ENCODE measurements at regions not wholly inside any gene's neighbourhood (a gene's known extent, or its start where the extent isn't known, plus 50 kb on each side); places are given as distances from the start of the nearest gene placed in this dataset.

DNA sequence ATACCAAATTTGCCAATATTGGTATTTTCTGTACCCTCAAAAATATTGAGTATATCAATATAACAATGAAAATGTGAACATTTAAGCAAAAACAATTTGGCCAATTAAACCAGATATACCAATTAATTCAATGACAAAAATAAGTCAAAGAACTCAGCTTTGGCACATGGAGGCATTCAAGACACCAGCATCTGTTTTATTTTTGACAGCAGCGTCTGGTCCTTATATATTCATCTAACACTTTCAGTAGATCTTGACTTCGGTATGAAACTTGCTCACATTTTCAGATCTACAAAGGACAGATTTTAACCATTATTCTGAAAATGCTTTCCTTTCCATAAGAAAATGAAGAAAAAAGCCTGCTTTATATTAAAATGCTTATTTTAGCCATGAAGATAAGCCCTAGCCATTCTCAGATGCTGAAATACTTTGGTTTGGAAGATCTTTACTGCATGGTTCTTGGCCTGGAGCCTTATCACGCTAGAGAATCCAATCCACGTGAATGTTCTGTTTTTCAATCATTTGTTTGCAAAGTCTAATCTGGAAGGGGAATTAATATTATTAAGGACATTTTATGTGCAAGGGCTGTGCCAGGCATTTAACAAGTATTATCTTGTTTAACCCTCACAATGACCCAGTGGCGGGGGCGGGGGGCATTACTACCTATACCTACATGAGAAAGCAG lies 132.2 kb downstream of the DLEU7 start:
- no peak for DNase-seq (ENCODE audit: low spot score)

GRCh38 chr13:50711996-50712395 lies 131.5 kb downstream of the DLEU7 start:
- no peak for DNase-seq (ENCODE audit: low spot score)

- DNase-seq (ENCODE audit: low spot score), result no peak
Observed at GRCh38 chr13:50712456-50712855, 131.0 kb downstream of the DLEU7 start.

DNA sequence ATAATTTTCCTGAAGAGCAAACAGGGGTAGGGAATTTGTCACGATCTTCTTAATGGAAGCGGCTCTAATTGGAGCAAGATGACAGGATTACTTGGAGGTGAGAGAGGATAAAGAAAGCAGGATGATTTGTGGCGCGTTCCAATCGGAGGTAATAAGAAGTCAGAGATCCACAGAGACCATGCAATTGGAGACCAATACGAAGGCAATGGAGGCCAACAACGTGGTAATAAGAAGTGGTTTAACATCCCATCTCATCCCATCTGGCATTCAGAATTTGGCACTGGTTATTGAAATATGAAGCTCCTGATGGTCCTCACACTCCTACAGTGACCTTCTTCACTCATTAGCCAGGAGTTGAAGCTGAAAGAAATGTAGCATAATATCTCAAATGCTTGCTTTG lies 130.6 kb downstream of the DLEU7 start:
- DNase-seq (ENCODE audit: low spot score), result no peak

GRCh38 chr13:50713523-50714248 lies 129.8 kb downstream of the DLEU7 start:
- DNase-seq (ENCODE audit: low spot score), result no peak

DNA sequence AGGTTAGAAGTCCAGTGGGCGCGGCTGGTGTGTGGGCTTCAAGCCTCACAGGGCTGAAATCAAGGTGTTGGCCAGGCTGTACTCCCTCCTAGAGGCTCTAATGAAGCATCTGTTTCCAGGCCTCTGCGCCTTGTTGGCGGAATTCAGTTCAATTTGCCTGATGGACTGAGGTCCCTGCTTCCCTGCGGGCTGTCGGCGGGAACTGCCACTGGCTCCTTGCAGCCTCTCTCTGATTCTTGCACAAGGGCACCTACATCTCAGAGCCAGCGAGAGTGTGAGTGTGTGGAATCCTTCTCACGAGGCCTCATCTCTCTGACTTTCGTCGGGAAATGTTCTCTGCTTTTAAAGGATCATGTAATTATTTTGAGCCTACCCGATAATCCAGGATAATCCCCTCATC lies 128.6 kb downstream of the DLEU7 start:
- no peak for DNase-seq (ENCODE audit: low spot score)

DNA sequence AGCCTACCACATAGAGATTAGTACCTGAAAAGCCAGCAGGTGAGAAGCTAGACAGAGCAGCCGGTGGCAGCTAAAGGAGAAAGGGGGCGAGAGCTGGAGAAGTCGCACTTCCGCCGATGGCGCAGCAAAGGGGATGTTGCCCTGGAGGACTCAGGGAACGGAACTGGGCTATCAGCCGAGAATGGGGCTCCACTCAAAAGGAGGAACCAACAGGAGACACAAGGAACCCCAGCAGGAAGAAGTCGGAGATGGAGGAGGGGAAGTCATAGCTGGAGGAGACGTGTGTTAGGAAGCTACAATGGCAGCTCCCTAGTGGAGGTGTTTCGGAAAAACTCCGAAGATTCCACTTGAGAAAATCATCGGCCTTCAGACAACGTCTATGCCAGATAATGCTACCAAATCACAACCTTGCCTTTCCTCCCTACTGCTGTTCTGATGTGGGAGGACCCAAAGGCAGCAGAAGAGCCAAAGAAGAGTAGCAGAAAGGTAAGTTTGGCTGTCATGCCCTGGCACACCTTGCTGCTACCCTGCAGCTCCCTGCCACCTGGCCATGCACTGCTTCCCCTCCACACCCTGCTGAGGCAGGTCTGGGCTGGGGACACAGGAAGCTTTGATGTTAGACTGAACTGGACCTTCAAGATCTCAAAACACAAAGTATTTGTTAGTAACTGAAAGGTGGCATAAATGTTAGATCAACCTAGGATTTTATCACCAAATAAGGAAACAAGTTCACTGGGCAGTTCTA lies 127.9 kb downstream of the DLEU7 start:
- DNase-seq (ENCODE audit: low spot score), result peak; percentile 50

DNA sequence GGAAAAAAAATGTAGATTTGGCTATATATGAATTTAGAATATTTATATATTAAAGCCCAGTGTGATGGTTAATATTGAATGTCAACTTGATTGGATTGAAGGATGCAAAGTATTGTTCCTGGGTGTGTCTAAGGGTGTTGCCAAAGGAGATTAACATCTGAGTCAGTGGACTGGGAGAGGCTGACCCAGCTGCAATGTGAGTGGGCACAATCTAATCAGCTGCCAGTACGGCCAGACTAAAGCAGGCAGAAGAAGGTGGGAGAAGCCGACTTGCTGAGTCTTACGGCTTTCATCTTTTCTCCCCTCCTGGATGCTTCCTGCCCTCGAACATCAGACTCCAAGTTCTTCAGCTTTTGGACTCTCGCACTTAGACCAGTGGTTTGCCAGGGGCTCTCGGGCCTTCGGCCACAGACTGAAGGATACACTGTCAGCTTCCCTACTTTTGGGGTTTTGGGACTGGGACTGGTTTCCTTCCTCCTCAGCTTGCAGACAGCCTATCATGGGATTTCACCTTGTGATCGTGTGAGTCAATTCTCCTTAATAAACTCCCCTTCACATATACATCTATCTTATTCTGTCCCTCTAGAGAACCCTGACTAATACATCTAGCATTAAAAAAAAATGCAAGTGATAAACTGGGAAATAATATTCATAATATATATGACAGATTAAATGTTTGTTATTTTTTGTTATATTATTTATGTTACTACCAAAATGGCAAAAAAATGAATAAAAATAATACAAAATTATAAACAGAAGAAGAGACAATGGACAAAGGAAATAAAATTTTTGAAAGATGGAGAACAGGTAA lies 122.4 kb downstream of the DLEU7 start:
- no peak for DNase-seq (ENCODE audit: low spot score)

- DNase-seq (ENCODE audit: low spot score), result no peak
Observed at GRCh38 chr13:50721672-50721992, 121.9 kb downstream of the DLEU7 start.

GRCh38 chr13:50722440-50723125 lies 120.9 kb downstream of the DLEU7 start:
- DNase-seq (ENCODE audit: low spot score), result no peak

DNA sequence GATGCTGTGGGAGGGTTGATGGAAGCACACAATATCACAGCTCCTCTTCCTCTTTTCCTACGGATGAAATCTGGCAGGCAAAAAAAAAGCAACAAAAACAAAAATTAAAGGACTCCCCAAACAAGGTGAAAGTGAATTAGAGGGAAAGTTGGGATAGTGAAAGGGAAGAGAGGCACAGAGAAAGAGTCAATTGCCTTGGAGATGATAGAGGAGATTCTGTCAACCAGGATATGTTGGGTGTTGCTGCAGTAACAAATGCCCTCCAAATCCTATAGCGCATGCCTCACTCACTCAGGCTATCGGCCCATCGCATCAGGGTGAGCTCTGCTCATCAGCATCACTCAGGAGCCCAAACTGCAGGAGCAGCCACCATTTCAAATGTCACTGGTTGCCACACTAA lies 119.1 kb downstream of the DLEU7 start:
- DNase-seq (ENCODE audit: low spot score), result no peak

- DNase-seq (ENCODE audit: low spot score), result no peak
Observed at GRCh38 chr13:50724913-50725312, 118.6 kb downstream of the DLEU7 start.

DNA sequence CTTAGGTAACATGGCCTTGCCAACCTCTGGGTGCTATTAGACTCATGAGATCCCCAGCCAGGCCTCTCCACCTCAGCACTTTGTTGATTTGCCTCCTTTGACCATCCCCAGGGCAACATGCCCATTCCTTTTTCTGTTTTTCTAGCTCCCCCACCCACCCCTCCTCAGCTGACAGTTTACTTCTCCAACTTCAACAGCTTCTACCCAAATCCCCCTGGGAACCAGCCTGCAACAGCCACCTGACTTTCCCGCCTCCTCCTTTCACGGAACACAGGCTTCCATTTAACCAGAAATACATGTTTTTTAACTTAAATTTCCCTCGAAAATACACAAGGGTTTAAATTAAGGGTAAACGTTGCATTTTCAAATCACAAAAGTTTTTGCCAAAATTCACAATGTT lies 117.3 kb downstream of the DLEU7 start:
- no peak for DNase-seq (ENCODE audit: low spot score)

DNA sequence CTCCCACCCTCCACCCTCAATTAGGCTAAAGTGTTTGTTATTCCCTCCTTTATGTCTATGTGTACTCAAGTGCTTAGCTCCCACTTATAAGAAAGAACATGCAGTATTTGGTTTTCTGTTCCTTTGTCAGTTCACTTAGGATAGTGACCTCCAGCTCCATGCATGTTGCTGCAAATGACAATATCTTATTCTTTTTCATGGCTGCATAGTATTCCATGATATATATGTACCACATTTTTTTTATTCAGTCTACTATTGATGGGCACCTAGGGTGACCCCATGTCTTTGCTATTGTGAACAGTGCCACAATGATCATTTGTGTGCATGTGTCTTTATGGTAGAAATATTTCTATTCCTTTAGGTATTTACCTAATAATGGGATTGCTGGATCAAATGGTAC lies 114.3 kb downstream of the DLEU7 start:
- DNase-seq (ENCODE audit: low spot score), result no peak

DNA sequence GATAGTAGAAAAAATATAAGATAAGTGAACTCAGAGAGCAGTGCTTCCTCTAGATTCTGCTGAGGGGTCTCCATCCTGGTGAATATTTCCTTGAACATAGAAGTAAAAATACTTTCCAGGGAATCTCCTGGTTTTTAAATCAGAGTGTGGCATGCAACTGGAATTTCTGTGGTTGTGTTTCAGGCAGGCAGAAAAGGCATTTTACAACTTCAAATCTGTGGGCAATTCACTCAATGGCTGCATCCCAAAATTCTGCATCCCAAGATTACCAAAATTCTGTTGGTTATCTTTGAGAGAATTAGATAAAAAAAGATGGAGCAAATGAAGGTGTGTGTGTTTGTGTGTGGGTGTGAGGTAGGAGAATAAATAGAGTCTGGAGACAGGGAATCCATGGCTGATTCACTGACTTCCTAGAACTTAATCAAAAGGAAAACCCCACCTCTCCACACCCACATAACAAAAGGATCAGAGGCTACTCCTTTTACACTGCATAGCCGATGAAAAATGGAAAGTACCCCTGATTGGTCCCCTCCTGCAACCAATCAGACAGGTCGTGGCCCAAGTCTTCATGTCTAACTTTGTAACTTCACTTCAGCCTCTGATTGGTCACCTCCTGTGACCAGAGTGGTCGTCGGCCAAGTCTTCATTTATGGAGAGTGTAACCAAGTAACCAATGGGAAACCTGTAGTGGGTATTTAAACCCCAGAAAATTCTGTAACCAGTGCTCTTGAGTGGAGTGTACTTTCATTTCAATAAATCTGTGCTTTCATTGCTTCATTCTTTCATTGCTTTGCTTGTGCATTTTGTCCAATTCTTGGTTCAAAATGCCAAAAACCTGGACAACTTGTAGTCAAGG lies 112.8 kb downstream of the DLEU7 start:
- DNase-seq (ENCODE audit: low spot score), result no peak

DNA sequence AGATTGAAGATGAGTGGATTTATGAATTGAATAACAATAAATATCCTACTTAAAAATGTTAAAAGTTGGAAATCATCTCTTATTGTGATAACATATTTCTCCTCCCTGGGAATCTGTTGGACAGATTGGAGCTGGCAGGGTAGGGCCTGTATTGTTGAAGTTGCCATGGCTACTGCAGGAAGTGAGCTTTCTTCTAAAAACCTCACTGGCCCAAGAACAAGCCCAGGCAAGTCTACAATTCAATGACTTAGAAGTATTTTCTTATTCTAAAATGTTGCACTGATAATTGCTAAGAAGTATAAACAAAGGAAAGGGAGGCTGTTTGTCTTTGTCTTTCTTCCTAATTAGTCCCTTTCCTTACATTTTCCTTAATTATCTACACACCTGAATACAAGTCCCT lies 112.1 kb downstream of the DLEU7 start:
- DNase-seq (ENCODE audit: low spot score), result peak; percentile 55

DNA sequence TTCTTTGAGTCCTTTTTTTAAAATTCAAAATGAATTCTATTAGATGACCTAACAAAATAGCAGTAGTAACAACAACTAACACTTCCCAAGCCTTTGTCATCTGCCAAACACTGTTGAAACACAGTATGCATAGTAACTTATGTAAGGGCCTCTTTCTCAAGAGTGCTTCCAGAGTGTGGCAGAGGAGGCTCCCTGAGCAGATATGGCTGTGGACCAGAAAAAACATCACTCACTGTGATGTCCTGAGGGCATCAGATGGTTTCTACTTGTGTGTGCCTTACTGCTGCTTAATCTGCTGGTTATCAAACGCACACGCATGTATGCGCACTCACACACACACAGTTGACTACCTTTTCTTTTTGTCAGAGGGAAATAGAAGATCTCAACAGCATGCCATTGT lies 110.8 kb downstream of the DLEU7 start:
- no peak for DNase-seq (ENCODE audit: low spot score)

DNA sequence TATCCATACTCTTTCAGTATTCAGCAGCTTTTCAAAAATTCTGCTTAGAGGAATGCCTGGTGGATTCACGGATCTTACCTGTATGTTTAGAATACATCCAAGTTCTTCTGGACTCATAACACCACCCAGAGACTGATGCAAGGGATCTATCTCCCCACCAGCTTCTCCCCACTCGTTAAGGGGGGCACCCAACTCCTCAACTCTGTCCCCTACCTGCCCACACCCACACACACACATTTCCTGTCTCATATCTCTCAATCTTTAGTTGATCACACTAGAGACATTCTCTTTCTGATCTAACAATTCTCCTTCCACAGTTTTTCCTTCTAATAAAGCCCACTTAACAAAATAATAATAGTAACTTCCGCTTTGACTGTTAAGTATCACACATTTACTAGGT lies 110.1 kb downstream of the DLEU7 start:
- DNase-seq (ENCODE audit: low spot score), result no peak

DNA sequence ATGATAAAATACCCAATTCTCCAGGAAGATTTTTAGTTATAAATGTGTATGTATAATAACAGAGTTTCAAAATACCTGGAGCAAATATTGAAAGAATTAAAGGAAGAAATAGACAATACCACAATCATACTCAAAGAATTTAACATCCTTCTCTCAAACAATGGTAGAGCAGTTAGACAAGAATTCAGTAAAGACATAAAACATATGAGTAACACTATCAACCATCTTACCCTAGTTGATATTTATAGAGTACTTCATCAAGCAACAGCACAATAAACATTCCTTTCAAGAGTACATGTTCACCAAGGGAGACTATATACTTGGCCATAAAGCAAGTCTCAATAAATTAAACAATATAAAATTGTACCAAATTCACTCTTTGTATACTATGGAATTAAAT lies 108.4 kb downstream of the DLEU7 start:
- DNase-seq (ENCODE audit: low spot score), result no peak

GRCh38 chr13:50740052-50740741 lies 103.3 kb downstream of the DLEU7 start:
- no peak for DNase-seq (ENCODE audit: low spot score)

All from ureter (tissue), 1 donor.